Left lobe of liver (tissue), 2 donors: ENCODE measurements at regions not wholly inside any gene's neighbourhood (a gene's known extent, or its start where the extent isn't known, plus 50 kb on each side); places are given as distances from the start of the nearest gene placed in this dataset.

Source experiments
- ATAC-seq: fragments of 200-7000 bp; cut with Tn5 transposase; one replicate; pipeline ENCODE4 v1.9.1; 2020; ENCODE audit warnings: mild to moderate bottlenecking, moderate library complexity
- DNase-seq: peaks from one replicate; pipeline ENCODE4 v3.0.0-alpha.2; 2020; ENCODE audit warnings: low spot score
- donor health status: DM: no; HTN: no; CAD: no; lungs with moderate emphysema.
- donor health status: DM: no; HTN: yes; CAD: no.

- DNase-seq (no peak), ATAC-seq (no peak)
These were observed 680.8 kb upstream of the FAM241A start for GRCh38 chr4:111464251-111465045.

- ATAC-seq (no peak), DNase-seq (no peak)
These were observed 678.2 kb upstream of the FAM241A start for GRCh38 chr4:111466811-111467604.

GRCh38 chr4:111475001-111475400 is 670.3 kb upstream of the FAM241A start:
- DNase-seq (no peak), ATAC-seq (no peak)

GRCh38 chr4:111475666-111476065 is 669.6 kb upstream of the FAM241A start:
- no peak for DNase-seq
- no peak for ATAC-seq

GRCh38 chr4:111480510-111480909 is 664.7 kb upstream of the FAM241A start:
- DNase-seq (no peak), ATAC-seq (no peak)

- DNase-seq (no peak), ATAC-seq (no peak)
These were observed 661.7 kb upstream of the FAM241A start for GRCh38 chr4:111483375-111484169.

- ATAC-seq (no peak), DNase-seq (no peak)
These were observed 652.8 kb upstream of the FAM241A start for GRCh38 chr4:111492496-111492895.

- DNase-seq (no peak), ATAC-seq (no peak)
These were observed 650.8 kb upstream of the FAM241A start for GRCh38 chr4:111494471-111494870.

GRCh38 chr4:111494971-111495370 is 650.3 kb upstream of the FAM241A start:
- DNase-seq = no peak

GRCh38 chr4:111499291-111499690 is 646.0 kb upstream of the FAM241A start:
- no peak for DNase-seq
- no peak for ATAC-seq

More at GRCh38 chr4:111494971-111495370, 650.3 kb upstream of the FAM241A start:
- ATAC-seq = no peak

GRCh38 chr4:111499706-111500105 is 645.5 kb upstream of the FAM241A start:
- ATAC-seq = no peak
- no peak for DNase-seq

GRCh38 chr4:111500858-111501257 is 644.4 kb upstream of the FAM241A start:
- DNase-seq (no peak), ATAC-seq (no peak)

- ATAC-seq (no peak), DNase-seq (no peak)
These were observed 643.3 kb upstream of the FAM241A start for GRCh38 chr4:111501946-111502345.

- ATAC-seq = no peak
- no peak for DNase-seq
These were observed 642.6 kb upstream of the FAM241A start for GRCh38 chr4:111502626-111503025.

GRCh38 chr4:111506706-111507105 is 638.5 kb upstream of the FAM241A start:
- ATAC-seq (no peak), DNase-seq (no peak)

GRCh38 chr4:111510535-111510934 is 634.7 kb upstream of the FAM241A start:
- DNase-seq (no peak), ATAC-seq (no peak)

GRCh38 chr4:111512081-111512783 is 633.0 kb upstream of the FAM241A start:
- no peak for DNase-seq

GRCh38 chr4:111519683-111520082 is 625.6 kb upstream of the FAM241A start:
- no peak for ATAC-seq
- no peak for DNase-seq

More at GRCh38 chr4:111512081-111512783, 633.0 kb upstream of the FAM241A start:
- ATAC-seq = no peak

- DNase-seq (no peak), ATAC-seq (no peak)
These were observed 614.8 kb upstream of the FAM241A start for GRCh38 chr4:111530446-111530845.

- no peak for DNase-seq
These were observed 609.5 kb upstream of the FAM241A start for GRCh38 chr4:111535792-111536191.

GRCh38 chr4:111537165-111537564 is 608.1 kb upstream of the FAM241A start:
- DNase-seq = no peak
- no peak for ATAC-seq

More at GRCh38 chr4:111535792-111536191, 609.5 kb upstream of the FAM241A start:
- no peak for ATAC-seq
